IMR-90 (cell line): ENCODE measurements at regions not wholly inside any gene's neighbourhood (a gene's known extent, or its start where the extent isn't known, plus 50 kb on each side); places are given as distances from the start of the nearest gene placed in this dataset.

ENCODE experiments used
- ATAC-seq: fragments of 200-7000 bp; cut with Tn5 transposase; 2 replicates; pipeline ENCODE4 v1.9.1; 2020; ENCODE audit warnings: low read depth, mild to moderate bottlenecking, moderate library complexity
- BruUV-seq: library from RNA; stranded (reverse); fragments of 400-500 nt; replicated peaks from 2 replicates; lab custom pipeline; 2021; lab: Mats Ljungman, UMichigan
- CTCF ChIA-PET: fragments of 300-600 bp; formaldehyde crosslinking; extraction: SDS; loops from one replicate; lab custom pipeline; 2021; ENCODE audit warnings: antibody characterized with exemption; lab: Yijun Ruan, JAX
- POLR2A ChIA-PET: fragments of 300-600 bp; sonication (Branson Sonifier 250); formaldehyde crosslinking; loops from one replicate; lab custom pipeline; 2022; ENCODE audit warnings: antibody characterized with exemption; ENCODE audit not compliant: unreplicated experiment; lab: Charles Lee
- DNase-seq: peaks from one replicate; pipeline ENCODE4 v3.0.0; 2013
- H2AFZ ChIP-seq: replicated peaks from 2 replicates; pipeline ENCODE3; 2013; ENCODE audit warnings: low read length, mild to moderate bottlenecking; ENCODE audit not compliant: poor library complexity
- H2AK5ac ChIP-seq: 2 replicates; pipeline ENCODE4 v1.6.1; 2013; ENCODE audit warnings: low read depth, low read length, inconsistent platforms
- H2AK9ac ChIP-seq: replicated peaks from 2 replicates; pipeline ENCODE3; 2013; ENCODE audit warnings: mild to moderate bottlenecking, low read depth, low read length, moderate library complexity; ENCODE audit not compliant: poor library complexity
- H2BK120ac ChIP-seq: 2 replicates; pipeline ENCODE4 v1.6.1; 2013; ENCODE audit warnings: low read depth, low read length, inconsistent platforms
- H2BK15ac ChIP-seq: 3 replicates; pipeline ENCODE4 v1.6.1; 2013; ENCODE audit warnings: low read depth, low read length, inconsistent platforms
- H2BK20ac ChIP-seq: 2 replicates; pipeline ENCODE4 v1.6.1; 2013; ENCODE audit warnings: low read depth, mild to moderate bottlenecking, inconsistent platforms, low read length, moderate library complexity
- H2BK5ac ChIP-seq: 2 replicates; pipeline ENCODE4 v1.6.1; 2013; ENCODE audit warnings: mild to moderate bottlenecking, low read depth, low read length, inconsistent platforms; ENCODE audit not compliant: poor library complexity, severe bottlenecking
- H3K14ac ChIP-seq: replicated peaks from 2 replicates; pipeline ENCODE4 v1.6.1; 2013; ENCODE audit warnings: low read depth, low read length, inconsistent platforms
- H3K18ac ChIP-seq: 2 replicates; pipeline ENCODE4 v1.6.1; 2013; ENCODE audit warnings: low read depth, low read length, control low read depth
- H3K23ac ChIP-seq: 2 replicates; pipeline ENCODE4 v1.6.1; 2013; ENCODE audit warnings: low read depth, low read length, inconsistent platforms
- H3K27ac ChIP-seq: 2 replicates; pipeline ENCODE4 v1.5.1; 2013; ENCODE audit warnings: mild to moderate bottlenecking, control low read depth, low read length; ENCODE audit not compliant: insufficient read depth
- H3K27me3 ChIP-seq: 2 replicates; pipeline ENCODE4 v1.6.1; 2013; ENCODE audit warnings: low read length; ENCODE audit not compliant: control insufficient read depth, insufficient read depth
- H3K36me3 ChIP-seq: 2 replicates; pipeline ENCODE4 v1.6.1; 2013; ENCODE audit warnings: low read length, mixed read lengths; ENCODE audit not compliant: control insufficient read depth, insufficient read depth
- H3K4ac ChIP-seq: 2 replicates; pipeline ENCODE4 v1.6.1; 2013; ENCODE audit warnings: low read depth, low read length, inconsistent platforms
- H3K4me1 ChIP-seq: 2 replicates; pipeline ENCODE4 v1.6.1; 2013; ENCODE audit warnings: low read length, mixed read lengths; ENCODE audit not compliant: control insufficient read depth, insufficient read depth
- H3K4me2 ChIP-seq: 2 replicates; pipeline ENCODE4 v1.6.1; 2013; ENCODE audit warnings: low read depth, mild to moderate bottlenecking, control low read depth, low read length, moderate library complexity
- H3K4me3 ChIP-seq: 2 replicates; pipeline ENCODE4 v1.5.1; 2013; ENCODE audit warnings: low read depth, mild to moderate bottlenecking, control low read depth, low read length, moderate library complexity; ENCODE audit not compliant: insufficient read depth
- H3K56ac ChIP-seq: 2 replicates; pipeline ENCODE4 v1.6.1; 2013; ENCODE audit warnings: low read length, inconsistent platforms; ENCODE audit not compliant: insufficient read depth; ENCODE audit errors: extremely low read depth
- H3K79me1 ChIP-seq, 2 experiments: 2 replicates each; pipeline ENCODE4 v1.6.1; 2013; ENCODE audit warnings: low read length in 2 of 2, inconsistent platforms in 1 of 2, low read depth in 1 of 2
- H3K9ac ChIP-seq: 2 replicates; pipeline ENCODE4 v1.6.1; 2013; ENCODE audit warnings: low read depth, low read length, control low read depth
- H3K9me1 ChIP-seq: 2 replicates; pipeline ENCODE4 v1.6.1; 2013; ENCODE audit warnings: low read length, inconsistent platforms; ENCODE audit not compliant: insufficient read depth
- H3K9me3 ChIP-seq: 2 replicates; pipeline ENCODE4 v1.6.1; 2013; ENCODE audit warnings: low read length; ENCODE audit not compliant: control insufficient read depth, insufficient read depth
- H4K20me1 ChIP-seq: 2 replicates; pipeline ENCODE4 v1.6.1; 2013; ENCODE audit warnings: low read length, inconsistent platforms; ENCODE audit not compliant: insufficient read depth
- H4K5ac ChIP-seq: 2 replicates; pipeline ENCODE4 v1.6.1; 2013; ENCODE audit warnings: mild to moderate bottlenecking, low read depth, low read length, control low read depth
- H4K8ac ChIP-seq, 2 experiments: 2 replicates each; pipeline ENCODE4 v1.6.1; 2013; ENCODE audit warnings: low read depth in 2 of 2, low read length in 2 of 2, control low read depth in 1 of 2, inconsistent platforms in 1 of 2
- H4K91ac ChIP-seq: 2 replicates; pipeline ENCODE4 v1.6.1; 2013; ENCODE audit warnings: low read depth, low read length, inconsistent platforms; ENCODE audit not compliant: insufficient read depth
- BHLHE40 ChIP-seq: fragments of 150-350 bp; IDR thresholded peaks from 2 replicates; pipeline ENCODE4 v1.6.1; 2016; ENCODE audit warnings: mild to moderate bottlenecking, low read depth, low read length
- CEBPB ChIP-seq: IDR thresholded peaks from 2 replicates; pipeline ENCODE4 v1.6.1; 2012; ENCODE audit warnings: low read depth, low read length, improper control_type of control experiment
- CHD1 ChIP-seq: IDR thresholded peaks from 2 replicates; pipeline ENCODE4 v1.6.1; 2012; ENCODE audit warnings: low read depth, low read length, improper control_type of control experiment
- ELK1 ChIP-seq: fragments of 150-350 bp; IDR thresholded peaks from 2 replicates; pipeline ENCODE4 v1.6.1; 2016; ENCODE audit warnings: low read depth, mild to moderate bottlenecking, low read length, moderate library complexity, borderline replicate concordance
- MAFK ChIP-seq: IDR thresholded peaks from 2 replicates; pipeline ENCODE4 v1.6.1; 2012; ENCODE audit warnings: low read depth, low read length, improper control_type of control experiment
- MXI1 ChIP-seq: IDR thresholded peaks from 2 replicates; pipeline ENCODE4 v1.6.1; 2012; ENCODE audit warnings: low read depth, mild to moderate bottlenecking, low read length, moderate library complexity, borderline replicate concordance
- NFE2L2 ChIP-seq: fragments of 150-350 bp; IDR thresholded peaks from 2 replicates; pipeline ENCODE4 v1.6.1; 2016; ENCODE audit warnings: low read depth, mild to moderate bottlenecking, low read length
- RFX5 ChIP-seq: IDR thresholded peaks from 2 replicates; pipeline ENCODE4 v1.8.0; 2012; ENCODE audit warnings: low read depth, mild to moderate bottlenecking, low read length, moderate library complexity
- SMC3 ChIP-seq: fragments of 150-350 bp; IDR thresholded peaks from 2 replicates; pipeline ENCODE4 v1.6.1; 2016; ENCODE audit warnings: low read depth, mild to moderate bottlenecking, antibody characterized with exemption, low read length, moderate library complexity
- WGBS, 2 experiments: methylation state at CpG; one replicate each; pipeline versions ENCODE4 v1.1.5 to v1.1.7; 2013; ENCODE audit warnings: missing lambda C conversion rate in 2 of 2; ENCODE audit not compliant: insufficient read length in 1 of 2; ENCODE audit errors: extremely low coverage in 2 of 2; 5-methylcytosine and 5-hydroxymethylcytosine counted together
- dilution Hi-C: fragments of 300-500 bp; cut with HindIII; formaldehyde crosslinking; loops from one replicate; pipeline ENCODE4 v1.14.3; 2018; ENCODE audit warnings: low sequenced_read_pairs; ENCODE audit not compliant: unreplicated experiment
- in situ Hi-C: fragments of 300-500 bp; cut with MboI; formaldehyde crosslinking; loops from 3 replicates; pipeline ENCODE4 v1.14.3; 2019; ENCODE audit warnings: low sequenced_read_pairs, inconsistent platforms, mixed read lengths
- intact Hi-C: fragments of 100-400 bp; cut with micrococcal nuclease; formaldehyde crosslinking; loops from 2 replicates; pipeline ENCODE4 v1.10.0; 2022

- Histone ChIP-seq H3K4ac (no peak overlapping the region), H3K27ac (no peak overlapping the region), H2AK5ac (no peak overlapping the region), H4K91ac (no peak overlapping the region), H2AK9ac (no peak overlapping the region), H3K4me1 (no peaks in the 10 kb centered on the region), H2BK15ac (no peak overlapping the region), H3K27me3 (no peaks in the 10 kb centered on the region), H3K9me1 (no peaks in the 10 kb centered on the region), H2BK120ac (no peak overlapping the region), H3K9me3 (no peaks in the 10 kb centered on the region), H2AFZ (no peak overlapping the region), H2BK5ac (no peak overlapping the region), H3K36me3 (no peaks in the 10 kb centered on the region), H4K8ac (no peak overlapping the region), H3K79me1 (no peaks in the 10 kb centered on the region), H3K4me3 (no peak overlapping the region), H3K4me2 (no peak overlapping the region), H3K56ac (no peak overlapping the region), H3K23ac (no peak overlapping the region), H3K14ac (no peak overlapping the region), H4K20me1 (no peaks in the 10 kb centered on the region), H3K9ac (no peak overlapping the region), H2BK20ac (no peak overlapping the region), H4K5ac (no peak overlapping the region), H3K18ac (no peak overlapping the region)
- ChIA-PET POLR2A (no interaction called here), CTCF (no interaction called here)
- DNase-seq: peak; percentile 0
- WGBS, 2 experiments: no CpG with 5 or more reads among the region's 6 CpGs
- ATAC-seq: no peak
- TF ChIP-seq CEBPB: no peak
- TF ChIP-seq ELK1: no peak
- no peak for TF ChIP-seq RFX5
- no peak for TF ChIP-seq MXI1
- no peak for TF ChIP-seq SMC3
- TF ChIP-seq NFE2L2: no peak
- no peak for TF ChIP-seq BHLHE40
- TF ChIP-seq CHD1: no peak
- TF ChIP-seq MAFK: no peak
- intact Hi-C loops: no loop called here
- no TSS peak for BruUV-seq
- dilution Hi-C loops: no loop called here
- in situ Hi-C loops: no loop called here
These were observed 435.6 kb upstream of the NFE2L3 start for GRCh38 chr7:25716421-25716820.
